Neuronal stem cell (in vitro differentiated cells): ENCODE measurements at regions not wholly inside any gene's neighbourhood (a gene's known extent, or its start where the extent isn't known, plus 50 kb on each side); places are given as distances from the start of the nearest gene placed in this dataset.

Source experiments
- DNase-seq: peaks from one replicate; pipeline ENCODE4 v3.0.0-alpha.2; 2013; ENCODE audit warnings: low spot score
- H2AFZ ChIP-seq: one replicate; pipeline ENCODE4 v1.6.1; 2013; ENCODE audit warnings: mild to moderate bottlenecking, low read length, inconsistent platforms
- H2AK5ac ChIP-seq: 2 replicates; pipeline ENCODE4 v1.6.1; 2013; ENCODE audit warnings: low read depth, mild to moderate bottlenecking, inconsistent platforms, low read length, moderate library complexity, mixed read lengths
- H2BK120ac ChIP-seq: 2 replicates; pipeline ENCODE4 v1.6.1; 2013; ENCODE audit warnings: low read depth, mild to moderate bottlenecking, inconsistent platforms, low read length, moderate library complexity, mixed read lengths
- H2BK12ac ChIP-seq: one replicate; pipeline ENCODE4 v1.6.1; 2013; ENCODE audit warnings: low read length, inconsistent platforms
- H2BK15ac ChIP-seq: 2 replicates; pipeline ENCODE4 v1.6.1; 2013; ENCODE audit warnings: mild to moderate bottlenecking, low read length, inconsistent platforms, mixed read lengths
- H2BK5ac ChIP-seq: one replicate; pipeline ENCODE4 v1.6.1; 2013; ENCODE audit warnings: inconsistent platforms, mild to moderate bottlenecking, low read length, moderate library complexity
- H3K14ac ChIP-seq: one replicate; pipeline ENCODE4 v1.6.1; 2013; ENCODE audit warnings: low read length, inconsistent platforms
- H3K18ac ChIP-seq: 2 replicates; pipeline ENCODE4 v1.6.1; 2013; ENCODE audit warnings: low read length, inconsistent platforms
- H3K23ac ChIP-seq: 2 replicates; pipeline ENCODE4 v1.6.1; 2013; ENCODE audit warnings: low read depth, mild to moderate bottlenecking, mixed read lengths, low read length, inconsistent platforms; ENCODE audit not compliant: poor library complexity
- H3K27ac ChIP-seq: replicated peaks from 3 replicates; pipeline ENCODE4 v1.5.1; 2013; ENCODE audit warnings: low read length, inconsistent platforms
- H3K27me3 ChIP-seq, 3 experiments: 2 replicates each; pipeline ENCODE4 v1.6.1; 2013; ENCODE audit warnings: low read length in 3 of 3, mild to moderate bottlenecking in 2 of 3, inconsistent platforms in 1 of 3, low read depth in 1 of 3, mixed read lengths in 1 of 3, moderate library complexity in 1 of 3; ENCODE audit not compliant: control insufficient read depth in 3 of 3, insufficient read depth in 3 of 3
- H3K36me3 ChIP-seq, 2 donors: replicated peaks in 1 of 2; 2 replicates each; pipeline ENCODE4 v1.6.1; 2013; ENCODE audit warnings: low read length in 2 of 2; ENCODE audit not compliant: control insufficient read depth in 2 of 2, insufficient read depth in 2 of 2
- H3K4ac ChIP-seq: 2 replicates; pipeline ENCODE4 v1.6.1; 2013; ENCODE audit warnings: inconsistent platforms, mild to moderate bottlenecking, low read length, moderate library complexity
- H3K4me1 ChIP-seq, 2 donors: 1 replicate in 1 of 2; 2 replicates in 1 of 2; pipeline ENCODE4 v1.6.1; 2013; ENCODE audit warnings: low read length in 2 of 2, low read depth in 1 of 2; ENCODE audit not compliant: control insufficient read depth in 2 of 2, insufficient read depth in 1 of 2
- H3K4me2 ChIP-seq: one replicate; pipeline ENCODE4 v1.6.1; 2013; ENCODE audit warnings: mild to moderate bottlenecking, low read length, inconsistent platforms; ENCODE audit not compliant: insufficient read depth, poor library complexity, severe bottlenecking
- H3K4me3 ChIP-seq, 2 donors: 2 replicates each; pipeline ENCODE4 v1.5.1; 2013; ENCODE audit warnings: low read length in 2 of 2, mild to moderate bottlenecking in 2 of 2, inconsistent platforms in 1 of 2, moderate library complexity in 1 of 2
- H3K79me1 ChIP-seq: one replicate; pipeline ENCODE4 v1.6.1; 2013; ENCODE audit warnings: low read depth, mild to moderate bottlenecking, inconsistent platforms, low read length, moderate library complexity
- H3K9ac ChIP-seq: one replicate; pipeline ENCODE4 v1.6.1; 2013; ENCODE audit warnings: mild to moderate bottlenecking, low read depth, low read length, inconsistent platforms; ENCODE audit not compliant: poor library complexity
- H3K9me3 ChIP-seq, 2 donors: replicated peaks in 1 of 2; 2 replicates each; pipeline versions ENCODE3 to v1.6.1; 2013; ENCODE audit warnings: low read length in 2 of 2, mild to moderate bottlenecking in 2 of 2, inconsistent platforms in 1 of 2, low read depth in 1 of 2, mixed read lengths in 1 of 2, moderate library complexity in 1 of 2; ENCODE audit not compliant: control insufficient read depth in 2 of 2, insufficient read depth in 1 of 2
- H4K8ac ChIP-seq: one replicate; pipeline ENCODE4 v1.6.1; 2013; ENCODE audit warnings: low read depth, mild to moderate bottlenecking, inconsistent platforms, low read length, moderate library complexity
- H4K91ac ChIP-seq: one replicate; pipeline ENCODE4 v1.6.1; 2013; ENCODE audit warnings: low read length, low read depth, mild to moderate bottlenecking, inconsistent platforms; ENCODE audit not compliant: poor library complexity
- WGBS, 2 donors: extraction: QIAGEN DNeasy Blood & Tissue Kit; methylation state at CpG; one replicate each; pipeline ENCODE4 v1.1.7; 2013; ENCODE audit warnings: missing lambda C conversion rate in 2 of 2, mixed read lengths in 1 of 2; ENCODE audit not compliant: insufficient read length in 2 of 2, insufficient replicate concordance in 1 of 2; ENCODE audit errors: extremely low coverage in 2 of 2; 5-methylcytosine and 5-hydroxymethylcytosine counted together

DNA sequence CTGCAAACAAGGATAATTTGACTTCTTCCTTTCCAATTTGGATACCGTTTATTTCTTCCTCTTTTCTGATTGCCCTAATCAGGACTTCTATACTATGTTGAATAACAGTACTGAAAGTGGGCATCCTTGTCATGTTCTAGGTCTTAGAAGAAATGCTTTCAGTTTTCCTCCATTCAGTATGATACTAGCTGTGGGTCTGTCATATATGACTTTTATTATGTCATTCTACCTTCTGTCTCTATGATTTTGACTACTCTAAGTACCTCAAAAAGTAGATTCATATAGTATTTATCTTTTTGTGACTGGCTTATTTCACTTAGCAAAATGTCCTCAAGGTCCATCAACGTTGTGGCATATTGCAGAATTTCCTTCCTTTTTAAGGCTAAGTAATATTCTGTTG is 111.5 kb upstream of the RBBP6 start:
- no peak overlapping the region for H3K14ac ChIP-seq
- no CpG with 5 or more reads among the region's 2 CpGs for WGBS, 2 donors

GRCh38 chr16:24428756-24429155 is 110.6 kb upstream of the RBBP6 start:
- Histone ChIP-seq H4K91ac (no peak overlapping the region), H3K23ac (no peak overlapping the region), H3K18ac (no peak overlapping the region), H3K27ac (no peak overlapping the region), H3K27me3 (no peaks in the 10 kb centered on the region), H3K14ac (no peak overlapping the region), H3K4me2 (no peak overlapping the region), H2AFZ (no peak overlapping the region), H2BK12ac (no peak overlapping the region), H4K8ac (no peak overlapping the region), H3K9ac (no peak overlapping the region), H2AK5ac (no peak overlapping the region), H2BK5ac (no peak overlapping the region), H3K4me1 (peaks cover 0 to 3% of the 10 kb centered on the region in 2 donors), H3K4ac (no peak overlapping the region), H2BK120ac (no peak overlapping the region), H3K36me3 (no peaks in the 10 kb centered on the region), H3K79me1 (no peaks in the 10 kb centered on the region), H3K4me3 (no peak overlapping the region), H3K9me3 (no peaks in the 10 kb centered on the region), H2BK15ac (no peak overlapping the region)
- no CpG with 5 or more reads among the region's 2 CpGs for WGBS, 2 donors
- DNase-seq: no peak

More for the DNA sequence above, 111.5 kb upstream of the RBBP6 start:
- H3K27me3 ChIP-seq: no peaks in the 10 kb centered on the region
- no peak overlapping the region for H2AK5ac ChIP-seq
- H2AFZ ChIP-seq: no peak overlapping the region
- H3K9me3 ChIP-seq: no peaks in the 10 kb centered on the region
- no peak overlapping the region for H3K4me3 ChIP-seq
- H2BK5ac ChIP-seq: no peak overlapping the region
- H3K4ac ChIP-seq: no peak overlapping the region
- H3K36me3 ChIP-seq: no peaks in the 10 kb centered on the region
- no peak overlapping the region for H2BK12ac ChIP-seq
- H3K9ac ChIP-seq: no peak overlapping the region
- no peak overlapping the region for H2BK15ac ChIP-seq
- DNase-seq: no peak
- H4K91ac ChIP-seq: no peak overlapping the region
- H3K4me1 ChIP-seq: peaks cover 0 to 3% of the 10 kb centered on the region in 2 donors
- no peak overlapping the region for H3K18ac ChIP-seq
- no peak overlapping the region for H3K4me2 ChIP-seq
- no peak overlapping the region for H2BK120ac ChIP-seq
- no peaks in the 10 kb centered on the region for H3K79me1 ChIP-seq
- no peak overlapping the region for H3K27ac ChIP-seq
- H3K23ac ChIP-seq: no peak overlapping the region
- no peak overlapping the region for H4K8ac ChIP-seq

GRCh38 chr16:24430954-24431760 is 108.2 kb upstream of the RBBP6 start:
- Histone ChIP-seq H2BK12ac (no peak overlapping the region), H3K18ac (no peak overlapping the region), H2BK15ac (no peak overlapping the region), H3K79me1 (no peaks in the 10 kb centered on the region), H3K27ac (no peak overlapping the region), H3K23ac (no peak overlapping the region), H3K4me3 (no peak overlapping the region), H3K27me3 (no peaks in the 10 kb centered on the region), H3K4me1 (peaks cover 0 to 3% of the 10 kb centered on the region in 2 donors), H2BK120ac (no peak overlapping the region), H4K91ac (no peak overlapping the region), H2AK5ac (no peak overlapping the region), H3K36me3 (no peaks in the 10 kb centered on the region), H3K14ac (no peak overlapping the region), H3K4ac (no peak overlapping the region), H3K9ac (no peak overlapping the region), H3K4me2 (no peak overlapping the region), H2AFZ (no peak overlapping the region), H4K8ac (no peak overlapping the region), H3K9me3 (no peaks in the 10 kb centered on the region), H2BK5ac (no peak overlapping the region)
- DNase-seq: no peak
- no CpG with 5 or more reads among the region's 6 CpGs for WGBS, 2 donors

DNA sequence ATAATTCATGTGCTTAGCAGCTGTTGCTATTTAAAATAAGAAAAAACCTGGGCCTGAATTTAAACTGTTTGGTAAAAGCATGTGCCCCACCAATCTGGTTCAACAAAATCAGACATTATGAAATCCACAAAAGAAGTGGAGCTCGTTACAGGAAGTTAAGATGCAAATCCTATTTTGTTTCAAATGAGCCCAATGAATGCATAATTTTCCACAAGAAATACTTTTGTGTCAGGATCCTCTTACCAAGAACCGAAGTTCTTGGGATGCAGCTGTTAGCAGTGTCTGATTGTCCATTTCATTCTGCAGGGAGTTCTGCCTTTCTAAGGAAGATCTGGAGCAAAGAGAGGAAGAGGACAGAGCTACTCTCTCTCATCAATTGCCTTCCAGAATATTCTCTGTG is 105.7 kb upstream of the RBBP6 start:
- Histone ChIP-seq H3K79me1 (no peaks in the 10 kb centered on the region), H2AFZ (no peak overlapping the region), H2AK5ac (no peak overlapping the region), H2BK12ac (no peak overlapping the region), H2BK120ac (no peak overlapping the region), H2BK15ac (no peak overlapping the region), H3K4me2 (no peak overlapping the region), H3K4ac (no peak overlapping the region), H3K27me3 (no peaks in the 10 kb centered on the region), H4K91ac (no peak overlapping the region), H4K8ac (no peak overlapping the region), H3K23ac (no peak overlapping the region), H3K36me3 (no peaks in the 10 kb centered on the region), H3K9ac (no peak overlapping the region), H2BK5ac (no peak overlapping the region), H3K27ac (no peak overlapping the region), H3K4me1 (peaks cover 0 to 3% of the 10 kb centered on the region in 2 donors), H3K14ac (no peak overlapping the region), H3K4me3 (no peak overlapping the region), H3K18ac (no peak overlapping the region), H3K9me3 (no peaks in the 10 kb centered on the region)
- DNase-seq: no peak
- no CpG with 5 or more reads among the region's 2 CpGs for WGBS, 2 donors
